OCI-LY7 (cell line): ENCODE measurements at regions not wholly inside any gene's neighbourhood (a gene's known extent, or its start where the extent isn't known, plus 50 kb on each side); places are given as distances from the start of the nearest gene placed in this dataset.
"Not testable (repeated sequence)": the region's sequence is repeated elsewhere in the genome, so short reads cannot be mapped to it uniquely, and the experiment has no call there.

Experiments
- BruUV-seq: library from RNA; stranded (reverse); fragments of 400-500 nt; replicated peaks from 2 replicates; lab custom pipeline; 2021; lab: Mats Ljungman, UMichigan
- CTCF ChIA-PET: fragments of 300-600 bp; sonication (Branson Sonifier 250); formaldehyde crosslinking; loops from one replicate; lab custom pipeline; 2022; ENCODE audit warnings: antibody characterized with exemption; ENCODE audit not compliant: unreplicated experiment; lab: Charles Lee
- POLR2A ChIA-PET: fragments of 300-600 bp; sonication (Branson Sonifier 250); formaldehyde crosslinking; loops from one replicate; lab custom pipeline; 2022; ENCODE audit warnings: antibody characterized with exemption; lab: Charles Lee
- DNase-seq: peaks from one replicate; pipeline ENCODE4 v3.0.0-alpha.2; 2015; ENCODE audit warnings: low spot score
- H2AFZ ChIP-seq: fragments of 200-600 bp; sonication (generic), shearing (Covaris generic); 2 replicates; pipeline ENCODE4 v1.6.1; 2014; ENCODE audit warnings: mild to moderate bottlenecking, antibody characterized with exemption, low read length, moderate library complexity
- H3K27ac ChIP-seq: fragments of 200-600 bp; sonication (generic); 2 replicates; pipeline ENCODE4 v1.5.1; 2014; ENCODE audit warnings: mixed run types, low read depth, mild to moderate bottlenecking, moderate library complexity, low read length, inconsistent platforms; ENCODE audit not compliant: poor library complexity, severe bottlenecking
- H3K36me3 ChIP-seq: fragments of 200-600 bp; sonication (generic); 2 replicates; pipeline ENCODE4 v1.6.1; 2014; ENCODE audit warnings: mild to moderate bottlenecking, antibody characterized with exemption, low read length, moderate library complexity, mixed read lengths; ENCODE audit not compliant: insufficient read depth
- H3K4me1 ChIP-seq: fragments of 200-600 bp; sonication (generic); 2 replicates; pipeline ENCODE4 v1.5.1; 2014; ENCODE audit warnings: mild to moderate bottlenecking, low read length; ENCODE audit not compliant: insufficient read depth, poor library complexity, severe bottlenecking
- H3K4me2 ChIP-seq: fragments of 200-600 bp; sonication (generic); 2 replicates; pipeline ENCODE4 v1.6.1; 2014; ENCODE audit warnings: mild to moderate bottlenecking, low read length
- H3K4me3 ChIP-seq: fragments of 200-600 bp; sonication (generic); 2 replicates; pipeline ENCODE4 v1.5.1; 2014; ENCODE audit warnings: mild to moderate bottlenecking, low read depth, low read length; ENCODE audit not compliant: poor library complexity, severe bottlenecking
- H3K79me2 ChIP-seq: fragments of 200-600 bp; sonication (generic); 2 replicates; pipeline ENCODE4 v1.6.1; 2016; ENCODE audit warnings: low read depth, mild to moderate bottlenecking, low read length, moderate library complexity, mixed read lengths; ENCODE audit not compliant: insufficient read depth
- H3K9me2 ChIP-seq: fragments of 200-600 bp; sonication (generic); 2 replicates; pipeline ENCODE4 v1.6.1; 2016; ENCODE audit warnings: mild to moderate bottlenecking, low read length, mixed read lengths; ENCODE audit not compliant: insufficient read depth
- H3K9me3 ChIP-seq: fragments of 200-600 bp; sonication (generic); 2 replicates; pipeline ENCODE4 v1.6.1; 2014; ENCODE audit warnings: mild to moderate bottlenecking, mixed run types, low read length, mixed read lengths
- H4K20me1 ChIP-seq: fragments of 200-600 bp; sonication (generic); 2 replicates; pipeline ENCODE4 v1.6.1; 2014; ENCODE audit warnings: mild to moderate bottlenecking, antibody characterized with exemption, low read length, moderate library complexity, mixed read lengths; ENCODE audit not compliant: insufficient read depth
- EZH2phosphoT487 ChIP-seq: fragments of 200-600 bp; sonication (generic); IDR thresholded peaks from 2 replicates; pipeline ENCODE4 v1.6.1; 2018; ENCODE audit warnings: low read depth, borderline replicate concordance, mild to moderate bottlenecking, mixed run types, antibody characterized with exemption, low read length, moderate library complexity, mixed read lengths
- intact Hi-C: fragments of 100-400 bp; cut with micrococcal nuclease; formaldehyde crosslinking; loops from one replicate; pipeline ENCODE4 v1.10.0; 2022; ENCODE audit not compliant: unreplicated experiment
- TF ChIP-seq, protein P1 (sequence below): fragments of 200-600 bp; sonication (generic); conservative IDR thresholded peaks from 2 replicates; pipeline ENCODE4 v1.5.1; 2014; ENCODE audit warnings: mild to moderate bottlenecking, antibody characterized with exemption, low read length, moderate library complexity, mixed read lengths

GRCh38 chr2:143926736-143927135 lies 593.2 kb downstream of the ZEB2 start:
- no peak overlapping the region for H3K27ac ChIP-seq
- BruUV-seq: no TSS peak
- no peaks in the 10 kb centered on the region for H3K79me2 ChIP-seq
- CTCF ChIA-PET: no interaction called here
- no peaks in the 10 kb centered on the region for H3K9me3 ChIP-seq
- no peaks in the 10 kb centered on the region for H4K20me1 ChIP-seq
- TF ChIP-seq EZH2phosphoT487: no peak
- TF ChIP-seq, protein P1, sequence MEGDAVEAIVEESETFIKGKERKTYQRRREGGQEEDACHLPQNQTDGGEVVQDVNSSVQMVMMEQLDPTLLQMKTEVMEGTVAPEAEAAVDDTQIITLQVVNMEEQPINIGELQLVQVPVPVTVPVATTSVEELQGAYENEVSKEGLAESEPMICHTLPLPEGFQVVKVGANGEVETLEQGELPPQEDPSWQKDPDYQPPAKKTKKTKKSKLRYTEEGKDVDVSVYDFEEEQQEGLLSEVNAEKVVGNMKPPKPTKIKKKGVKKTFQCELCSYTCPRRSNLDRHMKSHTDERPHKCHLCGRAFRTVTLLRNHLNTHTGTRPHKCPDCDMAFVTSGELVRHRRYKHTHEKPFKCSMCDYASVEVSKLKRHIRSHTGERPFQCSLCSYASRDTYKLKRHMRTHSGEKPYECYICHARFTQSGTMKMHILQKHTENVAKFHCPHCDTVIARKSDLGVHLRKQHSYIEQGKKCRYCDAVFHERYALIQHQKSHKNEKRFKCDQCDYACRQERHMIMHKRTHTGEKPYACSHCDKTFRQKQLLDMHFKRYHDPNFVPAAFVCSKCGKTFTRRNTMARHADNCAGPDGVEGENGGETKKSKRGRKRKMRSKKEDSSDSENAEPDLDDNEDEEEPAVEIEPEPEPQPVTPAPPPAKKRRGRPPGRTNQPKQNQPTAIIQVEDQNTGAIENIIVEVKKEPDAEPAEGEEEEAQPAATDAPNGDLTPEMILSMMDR: no peak
- no peak for DNase-seq
- H3K4me2 ChIP-seq: no peak overlapping the region
- no peaks in the 10 kb centered on the region for H3K9me2 ChIP-seq
- no peak overlapping the region for H2AFZ ChIP-seq
- no peaks in the 10 kb centered on the region for H3K4me1 ChIP-seq
- no peaks in the 10 kb centered on the region for H3K36me3 ChIP-seq
- no peak overlapping the region for H3K4me3 ChIP-seq
- POLR2A ChIA-PET: interaction anchor here (0.6 kb wide), 1 partner anchor 20 kb away, joined by 3 read pairs; no protein-coding TSS in a partner anchor
- intact Hi-C loops: no loop called here

DNA sequence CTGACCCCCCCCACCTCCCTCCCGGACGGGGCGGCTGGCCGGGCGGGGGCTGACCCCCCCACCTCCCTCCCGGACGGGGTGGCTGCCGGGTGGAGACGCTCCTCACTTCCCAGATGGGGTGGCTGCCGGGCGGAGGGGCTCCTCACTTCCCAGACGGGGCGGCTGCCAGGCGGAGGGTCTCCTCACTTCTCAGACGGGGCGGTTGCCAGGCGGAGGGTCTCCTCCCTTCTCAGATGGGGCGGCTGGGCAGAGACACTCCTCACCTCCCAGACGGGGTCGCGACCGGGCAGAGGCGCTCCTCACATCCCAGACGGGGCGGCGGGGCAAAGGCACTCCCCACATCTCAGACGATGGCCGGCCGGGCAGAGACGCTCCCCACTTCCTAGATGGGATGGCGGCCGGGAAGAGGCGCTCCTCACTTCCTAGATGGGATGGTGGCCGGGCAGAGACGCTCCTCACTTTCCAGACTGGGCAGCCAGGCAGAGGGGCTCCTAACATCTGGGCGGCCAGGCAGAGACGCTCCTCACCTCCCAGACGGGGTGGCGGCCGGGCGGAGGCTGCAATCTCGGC lies 597.6 kb downstream of the ZEB2 start:
- H3K27ac ChIP-seq, H3K4me2 ChIP-seq, H3K9me2 ChIP-seq, H3K4me3 ChIP-seq, H3K9me3 ChIP-seq, H3K4me1 ChIP-seq, CTCF ChIA-PET, H3K36me3 ChIP-seq, H3K79me2 ChIP-seq, BruUV-seq, H4K20me1 ChIP-seq, intact Hi-C loops, DNase-seq, H2AFZ ChIP-seq: not testable (repeated sequence)
- POLR2A ChIA-PET: interaction anchor here (0.7 kb wide), 1 partner anchor 953 kb away, joined by 4 read pairs; no protein-coding TSS in a partner anchor

GRCh38 chr2:143918465-143918989 lies 601.4 kb downstream of the ZEB2 start:
- BruUV-seq: no TSS peak
- Histone ChIP-seq H3K4me1 (no peaks in the 10 kb centered on the region), H3K27ac (no peak overlapping the region), H3K9me2 (no peaks in the 10 kb centered on the region), H3K4me3 (no peak overlapping the region), H3K9me3 (no peaks in the 10 kb centered on the region), H3K4me2 (no peak overlapping the region), H4K20me1 (no peaks in the 10 kb centered on the region), H3K36me3 (no peaks in the 10 kb centered on the region), H2AFZ (no peak overlapping the region), H3K79me2 (no peaks in the 10 kb centered on the region)
- ChIA-PET CTCF (no interaction called here), POLR2A (no interaction called here)
- DNase-seq: no peak
- intact Hi-C loops: no loop called here
- no peak for TF ChIP-seq EZH2phosphoT487
- TF ChIP-seq, protein P1: no peak
